Esophagus muscularis mucosa (tissue), 4 donors: ENCODE measurements at regions not wholly inside any gene's neighbourhood (a gene's known extent, or its start where the extent isn't known, plus 50 kb on each side); places are given as distances from the start of the nearest gene placed in this dataset.

Source experiments
- EP300 ChIP-seq: sonication (generic); formaldehyde crosslinking; IDR thresholded peaks from one replicate; pipeline ENCODE4 v1.6.1; 2017; ENCODE audit warnings: antibody characterized with exemption
- POLR2A ChIP-seq: fragments of 450-650 bp; IDR thresholded peaks from one replicate; pipeline ENCODE4 v1.6.1; 2017; ENCODE audit warnings: antibody characterized with exemption, moderate library complexity, mild to moderate bottlenecking, low read depth
- POLR2AphosphoS5 ChIP-seq, 2 donors: sonication (generic); formaldehyde crosslinking; IDR thresholded peaks; one replicate each; pipeline ENCODE4 v1.6.1; 2017; ENCODE audit warnings: antibody characterized with exemption in 2 of 2
- TF ChIP-seq, protein P1 (sequence below), 3 experiments: fragments of 200-600 bp in 2 of 3; fragments of 450-650 bp in 1 of 3; sonication (generic) in 2 of 3; IDR thresholded peaks; one replicate each; pipeline ENCODE4 v1.5.1; 2017 to 2019; ENCODE audit warnings: antibody characterized with exemption in 3 of 3, mild to moderate bottlenecking in 2 of 3, moderate library complexity in 1 of 3

DNA sequence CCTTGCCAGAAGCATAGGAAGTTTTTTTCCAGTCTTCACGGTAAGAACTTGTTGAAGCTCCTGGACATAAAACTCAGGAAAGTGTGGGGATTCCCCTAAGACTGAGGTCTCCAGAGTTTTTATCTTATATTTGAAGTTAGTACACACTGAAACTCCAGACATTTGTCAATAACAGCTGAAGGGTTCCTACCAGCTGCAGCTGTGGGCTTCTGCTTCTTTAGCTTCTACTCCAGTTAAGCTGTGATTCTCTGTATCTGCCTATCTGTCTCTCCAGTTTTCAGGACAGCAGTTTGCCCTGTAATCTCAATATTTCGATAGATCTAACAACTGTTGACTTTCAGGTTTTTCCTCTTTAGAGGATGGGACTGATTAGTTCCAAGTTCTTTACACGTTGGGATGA lies 966.0 kb upstream of the SEMA6D start:
- TF ChIP-seq POLR2A (no peak), POLR2AphosphoS5 (IDR thresholded peaks at IDR 0.05) (no peak), EP300 (no peak)
- TF ChIP-seq, protein P1, sequence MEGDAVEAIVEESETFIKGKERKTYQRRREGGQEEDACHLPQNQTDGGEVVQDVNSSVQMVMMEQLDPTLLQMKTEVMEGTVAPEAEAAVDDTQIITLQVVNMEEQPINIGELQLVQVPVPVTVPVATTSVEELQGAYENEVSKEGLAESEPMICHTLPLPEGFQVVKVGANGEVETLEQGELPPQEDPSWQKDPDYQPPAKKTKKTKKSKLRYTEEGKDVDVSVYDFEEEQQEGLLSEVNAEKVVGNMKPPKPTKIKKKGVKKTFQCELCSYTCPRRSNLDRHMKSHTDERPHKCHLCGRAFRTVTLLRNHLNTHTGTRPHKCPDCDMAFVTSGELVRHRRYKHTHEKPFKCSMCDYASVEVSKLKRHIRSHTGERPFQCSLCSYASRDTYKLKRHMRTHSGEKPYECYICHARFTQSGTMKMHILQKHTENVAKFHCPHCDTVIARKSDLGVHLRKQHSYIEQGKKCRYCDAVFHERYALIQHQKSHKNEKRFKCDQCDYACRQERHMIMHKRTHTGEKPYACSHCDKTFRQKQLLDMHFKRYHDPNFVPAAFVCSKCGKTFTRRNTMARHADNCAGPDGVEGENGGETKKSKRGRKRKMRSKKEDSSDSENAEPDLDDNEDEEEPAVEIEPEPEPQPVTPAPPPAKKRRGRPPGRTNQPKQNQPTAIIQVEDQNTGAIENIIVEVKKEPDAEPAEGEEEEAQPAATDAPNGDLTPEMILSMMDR (IDR thresholded peaks at IDR 0.05) = no peak
